Astrocyte of the cerebellum (primary cell): ENCODE measurements at regions not wholly inside any gene's neighbourhood (a gene's known extent, or its start where the extent isn't known, plus 50 kb on each side); places are given as distances from the start of the nearest gene placed in this dataset.

Experiments
- DNase-seq: peaks from one replicate; pipeline ENCODE4 v3.0.0-alpha.2; 2011; ENCODE audit warnings: low read depth
- H3K4me3 ChIP-seq: 2 replicates; pipeline ENCODE4 v1.5.1; 2011; ENCODE audit warnings: mild to moderate bottlenecking, low read depth, low read length, moderate library complexity
- CTCF ChIP-seq: IDR thresholded peaks from 2 replicates; pipeline ENCODE4 v1.5.1; 2012; ENCODE audit warnings: low read length, low read depth, moderate library complexity, mild to moderate bottlenecking; ENCODE audit errors: missing control alignments
- in situ Hi-C: cut with HindIII; loops from 2 replicates; pipeline ENCODE4 v1.10.0; 2017; ENCODE audit warnings: low sequenced_read_pairs

GRCh38 chr6:163942790-163943189 lies 528.3 kb downstream of the QKI start:
- DNase-seq, result no peak
- H3K4me3 ChIP-seq, result no peak overlapping the region
- in situ Hi-C loops, result loop anchor here (25.0 kb wide), 1 partner anchor 505 kb away; no protein-coding TSS in a partner anchor
- no peak for TF ChIP-seq CTCF

GRCh38 chr6:163941624-163941976 lies 527.1 kb downstream of the QKI start:
- in situ Hi-C loops, result loop anchor here (25.0 kb wide), 1 partner anchor 504 kb away; no protein-coding TSS in a partner anchor
- DNase-seq, result no peak
- no peak for TF ChIP-seq CTCF
- H3K4me3 ChIP-seq, result no peak overlapping the region

- no peak overlapping the region for H3K4me3 ChIP-seq
- in situ Hi-C loops, result loop anchor here (25.0 kb wide), 1 partner anchor 504 kb away; no protein-coding TSS in a partner anchor
- DNase-seq, result no peak
- TF ChIP-seq CTCF, result no peak
Observed at GRCh38 chr6:163940705-163941623, 526.4 kb downstream of the QKI start.

GRCh38 chr6:163937071-163937470 lies 522.6 kb downstream of the QKI start:
- H3K4me3 ChIP-seq, result no peak overlapping the region
- in situ Hi-C loops, result loop anchor here (25.0 kb wide), 1 partner anchor 500 kb away; no protein-coding TSS in a partner anchor
- no peak for TF ChIP-seq CTCF
- no peak for DNase-seq

GRCh38 chr6:163935158-163935762 lies 520.7 kb downstream of the QKI start:
- no peak overlapping the region for H3K4me3 ChIP-seq
- in situ Hi-C loops, result loop anchor here (25.0 kb wide), 1 partner anchor 498 kb away; no protein-coding TSS in a partner anchor
- DNase-seq, result no peak
- no peak for TF ChIP-seq CTCF

GRCh38 chr6:163930012-163930411 lies 515.5 kb downstream of the QKI start:
- in situ Hi-C loops, result loop anchor here (25.0 kb wide), 1 partner anchor 493 kb away; no protein-coding TSS in a partner anchor
- DNase-seq, result no peak
- no peak overlapping the region for H3K4me3 ChIP-seq
- no peak for TF ChIP-seq CTCF
